Bronchial epithelial cell (primary cell): ENCODE measurements at regions not wholly inside any gene's neighbourhood (a gene's known extent, or its start where the extent isn't known, plus 50 kb on each side); places are given as distances from the start of the nearest gene placed in this dataset.

Source experiments
- DNase-seq: peaks from one replicate; pipeline ENCODE4 v3.0.0-alpha.2; 2010; ENCODE audit warnings: low read depth
- FAIRE-seq: peaks from 2 replicates; lab custom pipeline; 2011; peaks lifted over from hg19 to GRCh38; lab: Jason Lieb, UNC
- H3K27me3 ChIP-seq: 2 replicates; pipeline ENCODE4 v1.5.1; 2011; ENCODE audit warnings: low read length; ENCODE audit not compliant: control insufficient read depth, insufficient read depth
- H3K36me3 ChIP-seq: 2 replicates; pipeline ENCODE4 v1.5.1; 2011; ENCODE audit warnings: low read length; ENCODE audit not compliant: control insufficient read depth, insufficient read depth
- H3K4me3 ChIP-seq: 2 replicates; pipeline ENCODE4 v1.5.1; 2011; ENCODE audit warnings: mild to moderate bottlenecking, low read depth, low read length, control low read depth
- CTCF ChIP-seq: IDR thresholded peaks from 2 replicates; pipeline ENCODE4 v1.5.1; 2011; ENCODE audit warnings: mild to moderate bottlenecking, moderate library complexity, low read length, control low read depth, inconsistent platforms; ENCODE audit not compliant: insufficient read depth, severe bottlenecking

- no peaks in the 10 kb centered on the region for H3K36me3 ChIP-seq
- H3K27me3 ChIP-seq, result no peaks in the 10 kb centered on the region
- TF ChIP-seq CTCF, result no peak
- no peak for FAIRE-seq
- H3K4me3 ChIP-seq, result no peak overlapping the region
- no peak for DNase-seq
Observed at GRCh38 chr12:107931761-107932160, 157.3 kb downstream of the ASCL4 start.

DNA sequence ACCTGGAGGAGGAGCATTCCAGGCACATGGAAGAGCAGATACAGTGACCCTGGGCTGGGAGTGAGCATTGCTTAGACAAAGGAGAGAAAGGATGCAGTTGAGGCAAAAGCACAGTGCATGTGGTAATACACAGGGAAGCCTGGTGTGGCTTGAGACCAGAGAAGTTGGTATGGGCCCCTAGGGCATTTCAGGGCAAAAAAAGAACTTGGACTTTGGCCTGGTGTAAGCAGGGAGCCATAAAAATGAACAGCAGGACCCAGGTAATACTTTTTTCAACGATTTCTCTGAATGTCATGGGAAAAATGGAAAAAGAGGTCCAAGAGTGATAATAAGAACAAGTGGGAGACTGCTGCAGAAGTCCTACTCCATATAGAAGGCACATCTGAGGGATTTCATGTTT lies 163.9 kb downstream of the ASCL4 start:
- no peaks in the 10 kb centered on the region for H3K27me3 ChIP-seq
- H3K4me3 ChIP-seq, result no peak overlapping the region
- FAIRE-seq, result no peak
- H3K36me3 ChIP-seq, result no peaks in the 10 kb centered on the region
- no peak for DNase-seq
- TF ChIP-seq CTCF, result no peak

DNA sequence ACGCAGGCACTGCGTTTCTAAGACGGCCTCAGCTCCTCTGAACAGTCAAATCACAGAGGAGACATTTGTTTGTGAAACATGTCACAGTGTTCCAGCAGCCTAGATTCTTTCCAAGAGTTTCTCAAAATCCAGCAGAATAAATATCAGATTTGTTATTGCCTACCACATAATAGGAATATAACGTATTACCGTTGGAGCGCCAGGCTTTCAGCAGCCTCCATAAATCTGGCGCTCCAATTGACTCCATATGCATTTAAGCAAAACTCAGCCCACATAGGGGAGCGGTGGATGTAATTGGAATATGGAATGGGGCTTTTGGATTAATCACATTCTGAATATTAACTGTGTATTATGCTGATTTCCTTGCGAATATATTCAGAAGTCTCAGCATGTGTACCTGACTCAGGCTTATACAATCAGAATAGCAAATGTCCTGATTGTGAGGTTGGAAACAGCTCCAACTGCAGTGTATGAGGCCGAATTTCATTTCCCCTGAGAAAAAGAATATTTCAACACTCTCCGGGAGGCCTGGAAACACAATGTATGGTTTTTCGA lies 174.0 kb downstream of the ASCL4 start:
- no peak for FAIRE-seq
- no peaks in the 10 kb centered on the region for H3K27me3 ChIP-seq
- no peak for DNase-seq
- TF ChIP-seq CTCF, result no peak
- H3K36me3 ChIP-seq, result no peaks in the 10 kb centered on the region
- H3K4me3 ChIP-seq, result no peak overlapping the region

DNA sequence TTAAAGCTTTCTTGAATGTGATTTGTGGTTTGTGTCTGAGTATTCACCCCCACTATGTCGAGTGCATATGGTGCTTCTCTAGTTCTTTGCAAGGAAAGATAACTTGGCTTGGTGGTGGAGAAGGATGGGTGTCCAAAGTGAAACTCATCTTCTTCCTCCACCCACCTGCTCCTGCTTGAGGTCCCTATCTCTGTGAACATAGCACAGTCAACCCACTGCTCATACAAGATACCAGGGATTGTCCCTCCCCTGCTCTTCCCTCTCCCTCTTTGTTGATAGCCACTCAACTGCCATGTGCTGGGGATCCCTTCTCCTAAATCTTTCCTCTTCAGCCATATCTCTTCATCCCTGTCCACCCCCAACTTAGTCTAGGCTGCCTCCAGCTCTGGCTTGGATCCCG lies 176.5 kb downstream of the ASCL4 start:
- no peak for TF ChIP-seq CTCF
- Histone ChIP-seq H3K36me3 (no peaks in the 10 kb centered on the region), H3K27me3 (no peaks in the 10 kb centered on the region), H3K4me3 (no peak overlapping the region)
- FAIRE-seq, result no peak
- DNase-seq, result no peak

- no peaks in the 10 kb centered on the region for H3K36me3 ChIP-seq
- DNase-seq (no peak), FAIRE-seq (no peak)
- H3K4me3 ChIP-seq, result no peak overlapping the region
- no peak for TF ChIP-seq CTCF
- no peaks in the 10 kb centered on the region for H3K27me3 ChIP-seq
Observed at GRCh38 chr12:107955966-107956643, 173.0 kb upstream of the WSCD2 start.

- H3K36me3 ChIP-seq, result no peaks in the 10 kb centered on the region
- no peak overlapping the region for H3K4me3 ChIP-seq
- FAIRE-seq, result no peak
- no peak for TF ChIP-seq CTCF
- H3K27me3 ChIP-seq, result no peaks in the 10 kb centered on the region
- DNase-seq, result no peak
Observed at GRCh38 chr12:107957459-107957858, 171.6 kb upstream of the WSCD2 start.
